HG02938 (cell line): ENCODE measurements at regions not wholly inside any gene's neighbourhood (a gene's known extent, or its start where the extent isn't known, plus 50 kb on each side); places are given as distances from the start of the nearest gene placed in this dataset.
"Not testable (repeated sequence)": the region's sequence is repeated elsewhere in the genome, so short reads cannot be mapped to it uniquely, and the experiment has no call there.

Source experiments
- ATAC-seq: cut with Tn5 transposase; IDR thresholded peaks from one replicate; pipeline ENCODE4 v1.9.1; 2021; ENCODE audit warnings: mild to moderate bottlenecking, moderate library complexity; ENCODE audit not compliant: unreplicated experiment

- ATAC-seq: no peak
These were observed 1079.3 kb downstream of the EPHA7 start for GRCh38 chr6:92339936-92340640.

- no peak for ATAC-seq
These were observed 1081.8 kb downstream of the EPHA7 start for GRCh38 chr6:92337571-92337970.

GRCh38 chr6:92329208-92329847 lies 1090.0 kb downstream of the EPHA7 start:
- no peak for ATAC-seq

- no peak for ATAC-seq
These were observed 1104.0 kb downstream of the EPHA7 start for GRCh38 chr6:92315312-92315711.

GRCh38 chr6:92297101-92297500 lies 1122.3 kb downstream of the EPHA7 start:
- ATAC-seq: no peak

- no peak for ATAC-seq
These were observed 1127.3 kb downstream of the EPHA7 start for GRCh38 chr6:92292067-92292466.

GRCh38 chr6:92289831-92290230 lies 1129.5 kb downstream of the EPHA7 start:
- ATAC-seq: no peak

- no peak for ATAC-seq
These were observed 1137.7 kb downstream of the EPHA7 start for GRCh38 chr6:92281571-92282076.

GRCh38 chr6:92275150-92275549 lies 1144.2 kb downstream of the EPHA7 start:
- no peak for ATAC-seq

- no peak for ATAC-seq
These were observed 1144.8 kb downstream of the EPHA7 start for GRCh38 chr6:92274588-92274987.

GRCh38 chr6:92273694-92274093 lies 1145.7 kb downstream of the EPHA7 start:
- no peak for ATAC-seq

GRCh38 chr6:92271091-92271490 lies 1148.3 kb downstream of the EPHA7 start:
- ATAC-seq: no peak

GRCh38 chr6:92270365-92270764 lies 1149.0 kb downstream of the EPHA7 start:
- no peak for ATAC-seq

- no peak for ATAC-seq
These were observed 1152.0 kb downstream of the EPHA7 start for GRCh38 chr6:92267335-92267734.

GRCh38 chr6:92263864-92264263 lies 1155.5 kb downstream of the EPHA7 start:
- no peak for ATAC-seq

- no peak for ATAC-seq
These were observed 1160.2 kb downstream of the EPHA7 start for GRCh38 chr6:92259171-92259570.

- no peak for ATAC-seq
These were observed 1176.0 kb downstream of the EPHA7 start for GRCh38 chr6:92243315-92243714.

- ATAC-seq: no peak
These were observed 1188.1 kb downstream of the EPHA7 start for GRCh38 chr6:92231171-92231701.

GRCh38 chr6:92219987-92220386 lies 1199.4 kb downstream of the EPHA7 start:
- not testable (repeated sequence) for ATAC-seq

GRCh38 chr6:92216717-92217116 lies 1202.6 kb downstream of the EPHA7 start:
- no peak for ATAC-seq

GRCh38 chr6:92201618-92202017 lies 1217.7 kb downstream of the EPHA7 start:
- no peak for ATAC-seq

GRCh38 chr6:92196325-92196724 lies 1223.0 kb downstream of the EPHA7 start:
- ATAC-seq: no peak
